OCI-LY7 (cell line): ENCODE measurements at regions not wholly inside any gene's neighbourhood (a gene's known extent, or its start where the extent isn't known, plus 50 kb on each side); places are given as distances from the start of the nearest gene placed in this dataset.

Experiments used
- BruUV-seq: library from RNA; stranded (reverse); fragments of 400-500 nt; replicated peaks from 2 replicates; lab custom pipeline; 2021; lab: Mats Ljungman, UMichigan
- CTCF ChIA-PET: fragments of 300-600 bp; sonication (Branson Sonifier 250); formaldehyde crosslinking; loops from one replicate; lab custom pipeline; 2022; ENCODE audit warnings: antibody characterized with exemption; ENCODE audit not compliant: unreplicated experiment; lab: Charles Lee
- POLR2A ChIA-PET: fragments of 300-600 bp; sonication (Branson Sonifier 250); formaldehyde crosslinking; loops from one replicate; lab custom pipeline; 2022; ENCODE audit warnings: antibody characterized with exemption; lab: Charles Lee
- DNase-seq: peaks from one replicate; pipeline ENCODE4 v3.0.0-alpha.2; 2015; ENCODE audit warnings: low spot score
- H2AFZ ChIP-seq: fragments of 200-600 bp; sonication (generic), shearing (Covaris generic); 2 replicates; pipeline ENCODE4 v1.6.1; 2014; ENCODE audit warnings: mild to moderate bottlenecking, antibody characterized with exemption, low read length, moderate library complexity
- H3K27ac ChIP-seq: fragments of 200-600 bp; sonication (generic); 2 replicates; pipeline ENCODE4 v1.5.1; 2014; ENCODE audit warnings: mixed run types, low read depth, mild to moderate bottlenecking, moderate library complexity, low read length, inconsistent platforms; ENCODE audit not compliant: poor library complexity, severe bottlenecking
- H3K36me3 ChIP-seq: fragments of 200-600 bp; sonication (generic); 2 replicates; pipeline ENCODE4 v1.6.1; 2014; ENCODE audit warnings: mild to moderate bottlenecking, antibody characterized with exemption, low read length, moderate library complexity, mixed read lengths; ENCODE audit not compliant: insufficient read depth
- H3K4me1 ChIP-seq: fragments of 200-600 bp; sonication (generic); 2 replicates; pipeline ENCODE4 v1.5.1; 2014; ENCODE audit warnings: mild to moderate bottlenecking, low read length; ENCODE audit not compliant: insufficient read depth, poor library complexity, severe bottlenecking
- H3K4me2 ChIP-seq: fragments of 200-600 bp; sonication (generic); 2 replicates; pipeline ENCODE4 v1.6.1; 2014; ENCODE audit warnings: mild to moderate bottlenecking, low read length
- H3K4me3 ChIP-seq: fragments of 200-600 bp; sonication (generic); 2 replicates; pipeline ENCODE4 v1.5.1; 2014; ENCODE audit warnings: mild to moderate bottlenecking, low read depth, low read length; ENCODE audit not compliant: poor library complexity, severe bottlenecking
- H3K79me2 ChIP-seq: fragments of 200-600 bp; sonication (generic); 2 replicates; pipeline ENCODE4 v1.6.1; 2016; ENCODE audit warnings: low read depth, mild to moderate bottlenecking, low read length, moderate library complexity, mixed read lengths; ENCODE audit not compliant: insufficient read depth
- H3K9me2 ChIP-seq: fragments of 200-600 bp; sonication (generic); 2 replicates; pipeline ENCODE4 v1.6.1; 2016; ENCODE audit warnings: mild to moderate bottlenecking, low read length, mixed read lengths; ENCODE audit not compliant: insufficient read depth
- H3K9me3 ChIP-seq: fragments of 200-600 bp; sonication (generic); 2 replicates; pipeline ENCODE4 v1.6.1; 2014; ENCODE audit warnings: mild to moderate bottlenecking, mixed run types, low read length, mixed read lengths
- H4K20me1 ChIP-seq: fragments of 200-600 bp; sonication (generic); 2 replicates; pipeline ENCODE4 v1.6.1; 2014; ENCODE audit warnings: mild to moderate bottlenecking, antibody characterized with exemption, low read length, moderate library complexity, mixed read lengths; ENCODE audit not compliant: insufficient read depth
- EZH2phosphoT487 ChIP-seq: fragments of 200-600 bp; sonication (generic); IDR thresholded peaks from 2 replicates; pipeline ENCODE4 v1.6.1; 2018; ENCODE audit warnings: low read depth, borderline replicate concordance, mild to moderate bottlenecking, mixed run types, antibody characterized with exemption, low read length, moderate library complexity, mixed read lengths
- intact Hi-C: fragments of 100-400 bp; cut with micrococcal nuclease; formaldehyde crosslinking; loops from one replicate; pipeline ENCODE4 v1.10.0; 2022; ENCODE audit not compliant: unreplicated experiment
- TF ChIP-seq, protein P1 (sequence below): fragments of 200-600 bp; sonication (generic); conservative IDR thresholded peaks from 2 replicates; pipeline ENCODE4 v1.5.1; 2014; ENCODE audit warnings: mild to moderate bottlenecking, antibody characterized with exemption, low read length, moderate library complexity, mixed read lengths

DNA sequence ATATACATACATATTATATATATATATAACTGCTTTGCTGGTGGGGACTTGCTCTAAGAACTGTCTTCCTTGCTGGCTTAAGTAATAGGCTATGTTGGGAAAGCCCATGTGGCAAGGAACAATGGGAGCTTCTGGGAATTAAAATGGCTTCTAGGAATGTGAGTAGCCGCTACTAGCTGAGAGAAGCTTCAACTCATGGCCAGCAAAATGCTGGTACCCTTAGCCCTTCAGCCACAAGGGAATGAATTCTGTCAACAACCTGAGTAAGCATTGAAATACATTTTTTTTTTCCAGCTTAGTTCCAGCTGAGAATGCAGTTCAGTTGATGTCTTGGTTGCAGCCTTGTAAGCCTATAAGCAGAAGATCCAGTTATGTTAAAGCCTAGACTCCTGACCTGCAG lies 911.7 kb upstream of the MAP3K7 start:
- no peak for TF ChIP-seq EZH2phosphoT487
- TF ChIP-seq, protein P1, sequence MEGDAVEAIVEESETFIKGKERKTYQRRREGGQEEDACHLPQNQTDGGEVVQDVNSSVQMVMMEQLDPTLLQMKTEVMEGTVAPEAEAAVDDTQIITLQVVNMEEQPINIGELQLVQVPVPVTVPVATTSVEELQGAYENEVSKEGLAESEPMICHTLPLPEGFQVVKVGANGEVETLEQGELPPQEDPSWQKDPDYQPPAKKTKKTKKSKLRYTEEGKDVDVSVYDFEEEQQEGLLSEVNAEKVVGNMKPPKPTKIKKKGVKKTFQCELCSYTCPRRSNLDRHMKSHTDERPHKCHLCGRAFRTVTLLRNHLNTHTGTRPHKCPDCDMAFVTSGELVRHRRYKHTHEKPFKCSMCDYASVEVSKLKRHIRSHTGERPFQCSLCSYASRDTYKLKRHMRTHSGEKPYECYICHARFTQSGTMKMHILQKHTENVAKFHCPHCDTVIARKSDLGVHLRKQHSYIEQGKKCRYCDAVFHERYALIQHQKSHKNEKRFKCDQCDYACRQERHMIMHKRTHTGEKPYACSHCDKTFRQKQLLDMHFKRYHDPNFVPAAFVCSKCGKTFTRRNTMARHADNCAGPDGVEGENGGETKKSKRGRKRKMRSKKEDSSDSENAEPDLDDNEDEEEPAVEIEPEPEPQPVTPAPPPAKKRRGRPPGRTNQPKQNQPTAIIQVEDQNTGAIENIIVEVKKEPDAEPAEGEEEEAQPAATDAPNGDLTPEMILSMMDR, result no peak
- Histone ChIP-seq H3K4me2 (no peak overlapping the region), H3K4me1 (no peaks in the 10 kb centered on the region), H3K27ac (no peak overlapping the region), H2AFZ (no peak overlapping the region), H3K4me3 (no peak overlapping the region), H3K36me3 (no peaks in the 10 kb centered on the region), H4K20me1 (no peaks in the 10 kb centered on the region), H3K9me2 (no peaks in the 10 kb centered on the region), H3K79me2 (no peaks in the 10 kb centered on the region), H3K9me3 (no peaks in the 10 kb centered on the region)
- ChIA-PET CTCF (no interaction called here), POLR2A (no interaction called here)
- no peak for DNase-seq
- BruUV-seq, result no TSS peak
- intact Hi-C loops, result no loop called here

DNA sequence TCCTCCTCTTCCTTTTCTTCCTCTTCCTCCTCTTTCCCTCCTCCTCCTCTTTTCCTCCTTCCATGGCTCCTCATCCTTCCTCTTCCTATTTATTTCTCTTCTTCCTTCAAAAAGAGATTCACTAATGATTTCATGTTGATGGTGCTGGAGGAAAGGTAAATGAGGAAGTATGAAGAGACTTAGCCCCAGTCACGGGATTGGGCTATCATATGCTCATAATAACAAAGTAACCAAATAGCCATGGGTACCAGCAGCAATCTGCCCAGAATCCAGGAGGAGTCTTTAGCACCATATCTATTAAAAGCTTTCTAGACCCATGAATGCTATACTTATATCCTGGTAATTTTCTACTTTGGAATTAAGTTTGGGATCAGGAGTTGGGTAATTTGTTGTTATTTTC lies 910.9 kb upstream of the MAP3K7 start:
- no peak overlapping the region for H2AFZ ChIP-seq
- no peaks in the 10 kb centered on the region for H3K4me1 ChIP-seq
- H3K27ac ChIP-seq, result no peak overlapping the region
- no TSS peak for BruUV-seq
- no peaks in the 10 kb centered on the region for H3K36me3 ChIP-seq
- CTCF ChIA-PET, result no interaction called here
- no peaks in the 10 kb centered on the region for H3K9me3 ChIP-seq
- no peak overlapping the region for H3K4me3 ChIP-seq
- H3K4me2 ChIP-seq, result no peak overlapping the region
- H3K9me2 ChIP-seq, result no peaks in the 10 kb centered on the region
- H3K79me2 ChIP-seq, result no peaks in the 10 kb centered on the region
- no peak for DNase-seq
- intact Hi-C loops, result no loop called here
- TF ChIP-seq, protein P1, result no peak
- TF ChIP-seq EZH2phosphoT487, result no peak
- POLR2A ChIA-PET, result no interaction called here
- no peaks in the 10 kb centered on the region for H4K20me1 ChIP-seq

DNA sequence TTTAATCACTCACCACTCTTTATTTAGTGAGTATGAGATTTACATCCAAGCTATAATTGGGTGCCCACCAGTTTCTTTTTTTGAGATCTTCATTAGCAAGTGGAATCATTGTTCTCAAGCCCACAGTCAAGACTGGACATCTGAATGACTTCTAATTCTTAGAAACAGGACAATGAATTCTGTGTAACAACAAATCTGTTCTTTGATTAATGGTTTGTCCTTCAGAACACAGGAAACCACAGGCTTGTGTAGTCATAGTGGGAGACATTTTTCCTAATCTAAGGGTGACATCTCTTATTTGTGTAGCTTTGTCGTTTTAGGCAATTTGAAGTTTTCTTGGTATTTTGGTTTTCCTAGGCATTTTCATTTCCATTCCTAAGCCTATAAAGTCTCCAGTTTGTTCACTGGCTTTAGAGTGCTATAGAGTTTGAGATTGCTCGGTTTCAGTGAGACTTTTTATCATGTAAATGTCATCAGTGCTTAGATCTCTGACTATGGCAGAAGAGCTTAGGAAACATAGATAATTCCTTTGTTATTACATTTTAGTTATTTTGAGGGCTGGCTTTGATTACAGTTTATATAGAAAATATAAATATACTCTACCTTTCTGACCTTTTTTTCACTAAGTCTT lies 903.9 kb upstream of the MAP3K7 start:
- TF ChIP-seq EZH2phosphoT487, result no peak
- TF ChIP-seq, protein P1, result no peak
- no peaks in the 10 kb centered on the region for H3K9me2 ChIP-seq
- POLR2A ChIA-PET, result no interaction called here
- no peak overlapping the region for H3K27ac ChIP-seq
- H3K9me3 ChIP-seq, result no peaks in the 10 kb centered on the region
- no TSS peak for BruUV-seq
- H3K4me2 ChIP-seq, result no peak overlapping the region
- no peaks in the 10 kb centered on the region for H3K36me3 ChIP-seq
- intact Hi-C loops, result no loop called here
- no peaks in the 10 kb centered on the region for H3K79me2 ChIP-seq
- H3K4me3 ChIP-seq, result no peak overlapping the region
- no peak overlapping the region for H2AFZ ChIP-seq
- DNase-seq, result no peak
- CTCF ChIA-PET, result no interaction called here
- H3K4me1 ChIP-seq, result no peaks in the 10 kb centered on the region
- no peaks in the 10 kb centered on the region for H4K20me1 ChIP-seq
